HG02884 (cell line): ENCODE measurements at regions not wholly inside any gene's neighbourhood (a gene's known extent, or its start where the extent isn't known, plus 50 kb on each side); places are given as distances from the start of the nearest gene placed in this dataset.

Experiments
- ATAC-seq: cut with Tn5 transposase; IDR thresholded peaks from one replicate; pipeline ENCODE4 v1.9.1; 2021; ENCODE audit warnings: mild to moderate bottlenecking, moderate library complexity; ENCODE audit not compliant: unreplicated experiment

DNA sequence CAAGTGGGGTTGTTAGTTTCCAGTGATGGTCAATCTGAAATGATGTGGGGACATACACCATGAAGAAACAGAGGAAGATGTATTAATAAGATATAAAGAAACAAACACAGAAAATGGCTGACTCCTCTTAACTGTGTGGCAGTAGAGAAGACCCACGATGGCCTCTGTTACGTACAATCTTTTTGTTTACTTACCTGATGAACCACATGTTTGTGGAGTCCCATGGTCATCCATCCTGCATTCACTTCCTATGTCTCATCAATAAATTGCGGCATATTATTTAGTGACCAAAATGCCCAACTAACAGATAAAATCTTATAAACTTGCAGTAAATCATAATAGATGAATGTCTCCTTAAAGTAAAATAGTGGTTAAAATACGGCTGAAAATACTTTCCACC lies 740.1 kb upstream of the LINC00305 start:
- ATAC-seq: no peak

DNA sequence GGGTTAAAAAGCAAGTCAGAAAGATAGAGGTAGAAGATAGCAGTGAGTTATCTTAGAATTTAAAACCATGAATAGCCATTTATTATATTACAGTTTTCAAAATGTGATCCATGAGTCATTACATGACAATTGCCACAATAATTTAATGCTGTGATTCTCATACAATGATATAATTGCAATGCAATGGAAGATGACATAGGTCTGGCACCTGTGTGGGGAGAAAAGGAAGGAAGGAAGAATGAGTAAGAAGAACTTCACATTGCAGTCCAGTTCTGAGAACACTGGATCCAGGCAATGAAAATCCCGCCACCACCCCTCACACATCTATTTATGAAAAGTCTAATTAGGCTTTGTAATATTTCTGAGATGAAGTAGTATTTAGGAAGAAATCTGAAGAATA lies 738.1 kb upstream of the LINC00305 start:
- ATAC-seq: no peak

DNA sequence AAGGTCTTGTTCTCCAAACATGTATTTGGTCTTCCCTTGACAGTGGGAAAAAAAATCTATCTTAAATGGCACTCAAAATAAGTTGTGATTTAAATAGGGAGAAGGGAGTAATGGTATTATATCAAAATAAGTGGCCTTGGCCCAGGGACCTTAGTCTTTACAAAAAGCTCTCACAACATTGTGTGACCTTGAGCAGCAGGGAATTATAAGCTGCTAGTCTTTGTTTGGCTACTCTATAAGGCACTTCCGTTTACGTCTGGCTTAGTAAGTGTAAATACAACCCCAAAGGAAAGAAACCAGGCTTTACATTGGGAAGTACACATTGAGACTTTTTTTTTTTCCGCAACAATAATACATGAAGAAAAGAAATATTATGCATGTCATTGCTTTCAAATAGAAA lies 734.0 kb upstream of the LINC00305 start:
- no peak for ATAC-seq

DNA sequence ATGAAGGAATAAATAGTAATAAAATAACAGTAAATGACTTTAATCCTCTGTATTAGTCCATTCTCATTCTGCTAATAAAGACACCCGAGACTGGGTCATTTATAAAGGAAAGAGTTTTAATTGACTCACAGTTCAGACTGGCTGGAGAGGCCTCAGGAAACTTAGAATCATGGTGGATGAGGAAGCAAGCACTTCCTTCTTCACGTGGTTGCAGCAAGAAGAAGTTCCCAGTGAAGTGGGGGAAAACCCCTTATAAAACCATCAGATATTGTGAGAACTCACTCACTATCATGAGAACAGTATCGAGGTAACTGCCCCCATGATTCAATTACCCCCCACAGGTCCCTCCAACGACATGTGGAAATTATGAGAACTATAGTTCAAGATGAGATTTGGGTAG lies 727.9 kb upstream of the LINC00305 start:
- ATAC-seq: no peak

DNA sequence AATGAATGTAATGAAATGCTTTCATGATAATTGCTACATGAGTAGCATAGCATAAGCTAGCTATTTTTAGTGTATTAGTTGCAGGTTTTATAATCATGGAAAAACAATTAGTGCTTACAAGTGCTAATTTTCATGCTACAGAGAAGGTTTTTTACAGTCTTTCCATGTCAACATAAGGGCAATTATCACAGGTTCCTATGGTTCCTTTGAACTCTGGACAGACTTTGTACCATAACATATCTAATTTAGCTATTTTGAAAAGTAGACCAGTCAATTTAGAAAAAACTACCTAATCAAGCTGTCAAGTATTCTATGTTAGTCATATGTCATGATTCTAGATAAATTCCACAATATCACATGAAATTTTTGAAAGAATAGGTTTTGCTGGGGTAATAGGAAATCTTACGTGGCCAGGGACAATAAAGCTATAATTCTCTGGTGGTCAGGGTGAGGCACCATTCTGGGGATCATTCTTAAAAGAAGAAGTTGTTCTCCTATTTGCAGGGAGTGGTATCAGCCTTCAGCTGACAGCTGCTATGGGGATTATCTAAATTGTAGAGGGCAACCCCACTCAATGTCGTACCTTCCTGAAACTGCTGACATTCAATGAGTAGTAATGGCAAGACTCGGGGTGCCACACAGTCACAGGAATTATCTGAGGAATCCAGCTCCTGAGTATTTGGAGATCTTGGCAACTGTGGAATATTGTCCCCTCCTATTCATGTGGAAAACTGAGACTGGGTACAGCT lies 724.0 kb upstream of the LINC00305 start:
- ATAC-seq: no peak

DNA sequence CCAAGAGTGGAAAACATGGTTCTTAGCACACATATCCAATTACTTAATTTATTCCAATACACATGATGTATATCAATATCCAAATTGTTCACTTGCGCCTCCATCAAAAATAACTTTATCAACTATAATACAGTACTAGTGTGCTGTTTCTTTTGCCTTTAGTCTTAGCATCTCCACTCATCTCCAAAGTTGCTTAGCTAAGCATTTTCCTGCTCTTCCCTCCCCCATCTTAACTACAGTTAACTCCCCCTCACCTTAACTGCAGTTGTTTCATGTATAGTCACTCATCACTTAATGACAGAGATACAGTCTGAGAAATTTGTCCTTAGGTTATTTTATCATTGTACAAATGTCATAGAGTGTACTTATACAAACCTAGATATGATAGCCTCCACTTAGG lies 705.2 kb upstream of the LINC00305 start:
- ATAC-seq: no peak

DNA sequence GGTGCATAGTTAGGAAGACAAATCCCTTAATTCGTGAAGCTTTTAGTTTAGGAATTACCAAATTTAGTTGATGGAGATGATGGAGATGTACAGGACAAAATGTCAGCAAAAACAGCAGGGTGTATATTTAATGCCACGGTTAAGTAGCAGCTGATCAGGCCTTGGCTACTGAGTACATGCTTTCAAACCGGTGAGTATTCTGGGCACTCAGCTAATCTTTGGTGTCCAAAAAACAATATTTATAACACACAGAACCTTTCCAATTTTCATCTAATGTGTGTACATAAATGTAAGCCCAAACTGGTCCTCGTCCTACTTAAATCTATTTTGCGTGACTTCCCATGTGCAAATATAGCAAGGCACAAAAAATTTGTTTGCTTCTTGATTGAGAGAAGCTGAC lies 703.4 kb upstream of the LINC00305 start:
- no peak for ATAC-seq

DNA sequence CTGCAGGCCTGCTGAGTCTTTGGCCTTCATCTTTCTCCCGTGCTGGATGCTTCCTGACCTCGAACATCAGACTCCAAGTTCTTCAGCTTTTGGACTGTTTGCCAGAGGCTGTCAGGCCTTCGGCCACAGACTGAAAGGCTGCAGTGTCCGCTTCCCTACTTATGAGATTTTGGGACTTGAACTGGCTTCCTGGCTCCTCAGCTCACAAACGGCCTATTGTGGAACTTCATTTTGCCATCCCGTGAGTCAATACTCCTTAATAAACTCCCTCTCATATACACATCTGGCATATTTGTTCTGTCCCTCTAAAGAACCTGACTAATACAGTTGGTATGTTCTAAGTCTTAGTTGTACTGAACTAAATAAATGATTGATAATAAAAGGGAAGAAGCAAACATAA lies 702.8 kb upstream of the LINC00305 start:
- ATAC-seq: no peak

DNA sequence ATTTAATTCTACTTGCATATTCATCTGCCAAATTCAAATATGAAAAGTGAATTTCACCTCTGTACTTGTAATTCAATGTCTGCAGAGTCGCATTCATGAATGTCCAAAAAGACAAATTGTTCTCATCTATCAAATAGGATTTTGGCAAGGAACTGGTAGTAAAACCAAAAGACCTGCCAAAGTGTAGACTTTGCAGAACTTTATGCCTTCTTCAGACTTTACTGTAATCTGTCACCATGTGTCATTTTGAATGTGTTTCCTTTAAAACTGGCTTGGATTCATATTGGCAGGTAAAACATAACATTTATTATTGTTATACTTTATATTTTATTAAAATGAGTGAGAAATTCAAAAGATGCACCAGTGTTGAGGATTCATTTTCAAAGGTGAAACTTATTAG lies 701.9 kb upstream of the LINC00305 start:
- ATAC-seq: no peak

DNA sequence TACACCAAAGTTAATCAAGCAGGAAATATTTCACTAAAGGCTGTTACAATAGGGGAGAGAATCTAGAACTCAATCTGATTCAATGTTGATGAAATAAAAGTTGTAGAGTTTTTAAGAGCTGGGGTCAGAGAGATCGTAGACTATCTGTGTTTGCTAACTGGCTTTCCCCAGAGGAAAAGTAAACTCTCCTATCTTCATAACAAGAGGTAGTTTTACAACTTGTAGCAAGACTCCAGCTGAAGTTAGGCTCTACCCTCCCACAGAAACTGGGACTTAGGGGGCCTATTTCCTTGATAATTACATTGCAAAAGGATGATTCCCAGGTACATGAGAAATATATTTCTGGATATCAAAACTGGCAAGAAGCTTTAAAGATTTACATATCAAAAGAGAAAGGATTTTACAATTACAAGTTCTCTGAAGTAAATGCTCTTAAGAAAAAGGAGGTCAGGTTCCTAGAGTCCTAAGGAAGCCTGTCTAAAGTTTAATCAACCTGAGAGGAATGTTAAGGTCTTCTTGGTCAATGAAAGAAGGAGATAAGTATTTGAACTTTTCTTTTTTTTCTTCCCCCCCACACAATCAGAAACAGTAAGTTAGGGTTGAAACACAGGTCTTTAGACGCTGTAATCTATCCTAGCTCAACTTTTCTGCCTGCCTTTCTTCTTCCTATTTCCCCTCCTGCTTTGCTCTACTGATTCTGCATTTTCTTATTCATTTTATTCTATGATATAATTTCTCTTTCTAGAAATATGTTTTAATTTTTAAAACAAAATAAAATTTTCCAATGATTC lies 692.2 kb upstream of the LINC00305 start:
- ATAC-seq: no peak

DNA sequence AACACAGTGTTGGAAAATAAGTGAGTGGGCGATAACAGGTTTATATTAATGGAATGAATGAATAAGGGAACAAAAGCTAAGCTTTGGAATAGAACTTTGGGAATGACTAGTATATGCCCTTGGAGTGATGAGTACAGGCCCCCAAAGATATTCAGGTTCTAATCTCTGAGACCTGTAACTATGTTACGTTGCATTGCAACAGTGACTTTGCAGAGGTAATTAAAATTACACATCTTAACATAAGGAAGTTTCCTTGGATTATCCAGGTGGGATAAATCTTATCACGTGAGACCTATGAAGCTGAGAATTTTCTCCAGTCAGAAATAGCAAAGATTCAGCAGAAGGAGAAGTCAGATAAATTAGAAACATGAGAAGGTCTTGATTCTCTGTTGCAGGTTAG lies 661.5 kb upstream of the LINC00305 start:
- ATAC-seq: no peak

DNA sequence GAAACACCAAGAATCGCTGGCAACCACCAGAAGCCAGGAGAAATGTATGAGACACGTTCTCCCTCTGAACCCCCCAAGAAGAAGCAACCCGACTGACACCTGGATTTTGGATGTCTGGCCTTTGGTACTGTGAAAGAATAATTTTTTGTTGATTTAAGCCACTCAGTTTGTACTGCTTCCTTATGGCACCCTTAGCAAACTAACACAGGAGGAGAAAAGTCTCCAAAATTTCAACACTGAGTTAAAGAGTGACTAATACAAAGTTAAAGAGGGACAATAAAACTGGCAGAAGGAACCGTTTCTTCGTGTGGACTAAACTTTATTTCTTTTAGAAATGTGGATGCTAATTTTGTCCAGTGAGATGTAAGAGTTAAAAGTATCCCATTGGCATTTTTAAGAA lies 660.9 kb upstream of the LINC00305 start:
- ATAC-seq: no peak

DNA sequence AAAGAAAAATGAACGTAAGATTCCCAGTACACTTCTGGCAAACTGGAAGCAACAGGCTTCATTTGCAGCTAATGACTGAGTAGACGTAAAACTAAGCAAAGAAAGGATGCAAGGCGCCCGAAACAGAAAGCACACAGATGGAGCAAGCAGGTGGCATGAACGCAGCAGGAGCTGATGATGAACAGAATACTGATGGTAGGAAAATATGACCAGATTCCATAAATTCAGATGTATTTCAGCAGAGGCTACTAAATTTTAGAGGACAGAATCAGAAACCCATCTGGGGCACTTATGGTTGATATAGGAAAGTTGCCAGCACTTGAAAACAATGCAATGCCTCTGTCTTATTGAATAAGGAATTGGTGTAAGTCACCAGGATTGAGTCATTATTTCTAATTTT lies 658.7 kb upstream of the LINC00305 start:
- no peak for ATAC-seq

DNA sequence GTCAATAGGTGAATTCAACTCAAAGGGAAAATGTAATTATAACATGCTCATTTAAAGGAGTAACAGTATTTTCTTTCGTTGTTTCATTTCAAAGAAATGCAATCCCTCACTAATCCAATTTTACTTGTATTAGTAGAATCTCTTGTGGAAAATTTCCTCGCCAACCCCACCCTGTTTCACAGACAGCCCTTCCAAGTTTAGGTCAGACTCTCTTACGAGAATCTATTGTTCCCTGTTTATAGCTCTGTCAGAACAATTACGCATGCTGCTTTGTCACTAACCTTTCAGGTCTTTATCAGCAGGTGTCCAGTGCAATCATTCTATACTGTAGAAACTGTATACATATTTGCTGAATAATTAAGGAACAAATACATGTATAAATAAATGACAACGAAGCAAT lies 657.8 kb upstream of the LINC00305 start:
- ATAC-seq: no peak

DNA sequence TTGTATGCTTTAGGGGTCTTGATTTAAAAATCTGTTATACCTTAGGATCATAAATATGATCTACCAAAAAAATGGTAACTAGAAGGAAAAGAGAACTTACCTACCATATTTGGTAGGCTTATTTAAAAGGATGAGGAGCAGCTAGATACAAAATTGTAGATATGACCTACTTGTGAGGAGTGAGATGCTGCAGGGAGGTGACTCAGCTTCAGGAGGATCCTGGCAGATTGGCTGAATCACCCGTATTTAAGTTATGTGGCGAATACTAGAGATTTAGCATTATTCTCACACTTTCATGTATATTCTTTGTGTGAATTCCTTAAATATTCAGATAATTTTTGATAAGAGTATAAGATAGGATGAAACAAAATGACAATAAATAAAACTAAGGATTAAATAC lies 657.3 kb upstream of the LINC00305 start:
- no peak for ATAC-seq

DNA sequence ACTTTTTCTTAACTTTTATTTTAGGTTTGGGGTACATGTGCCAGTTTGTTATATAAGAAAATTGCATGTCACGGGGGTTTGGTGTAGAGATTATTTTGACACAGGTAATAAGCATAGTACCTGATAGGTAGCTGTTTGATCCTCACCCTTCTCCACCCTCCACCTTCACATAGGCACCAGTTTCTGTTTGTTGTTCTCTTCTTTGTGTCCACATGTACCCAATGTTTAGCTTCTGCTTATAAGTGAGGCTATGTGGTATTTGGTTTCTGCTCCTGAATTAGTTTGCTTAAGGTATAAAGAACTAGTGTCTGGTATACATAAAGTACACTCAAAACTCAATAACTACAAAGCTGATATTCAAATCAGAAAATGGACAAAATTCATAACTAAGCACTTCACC lies 654.6 kb upstream of the LINC00305 start:
- no peak for ATAC-seq

DNA sequence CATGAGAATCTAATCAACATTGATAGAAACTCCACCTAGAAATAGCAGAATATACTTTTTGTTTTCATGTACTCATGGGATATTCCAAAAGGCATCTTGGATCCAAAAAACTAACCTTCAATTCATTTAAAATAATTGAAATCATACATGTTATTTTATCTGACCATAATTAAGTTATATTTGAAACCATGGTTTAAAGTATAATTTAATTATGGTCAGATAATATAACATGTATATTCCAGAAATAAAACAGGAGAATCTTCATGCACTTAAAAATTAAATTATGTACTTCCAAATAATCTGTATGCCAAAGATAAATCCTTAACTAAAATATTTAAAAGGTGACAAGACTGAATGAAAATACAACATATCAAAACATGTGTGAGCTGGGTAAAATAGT lies 651.3 kb upstream of the LINC00305 start:
- no peak for ATAC-seq

DNA sequence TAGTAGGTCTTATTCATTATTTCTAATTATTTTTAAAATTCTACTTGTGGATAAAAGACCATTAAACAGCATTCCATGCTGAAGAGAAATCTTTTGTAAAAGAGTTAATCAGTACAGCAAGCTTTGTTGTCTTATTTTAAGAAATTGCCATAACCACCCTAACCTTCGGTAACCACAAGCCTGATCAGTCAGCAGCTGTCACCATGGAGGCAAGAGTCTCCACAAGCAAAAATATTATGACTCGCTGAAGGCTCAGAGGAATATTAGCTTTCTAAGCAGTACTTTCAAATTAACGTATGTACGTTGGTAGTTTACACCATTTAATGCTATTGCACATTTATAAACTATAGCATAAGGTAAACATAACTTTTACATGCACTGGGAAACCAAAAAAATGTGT lies 650.5 kb upstream of the LINC00305 start:
- no peak for ATAC-seq

DNA sequence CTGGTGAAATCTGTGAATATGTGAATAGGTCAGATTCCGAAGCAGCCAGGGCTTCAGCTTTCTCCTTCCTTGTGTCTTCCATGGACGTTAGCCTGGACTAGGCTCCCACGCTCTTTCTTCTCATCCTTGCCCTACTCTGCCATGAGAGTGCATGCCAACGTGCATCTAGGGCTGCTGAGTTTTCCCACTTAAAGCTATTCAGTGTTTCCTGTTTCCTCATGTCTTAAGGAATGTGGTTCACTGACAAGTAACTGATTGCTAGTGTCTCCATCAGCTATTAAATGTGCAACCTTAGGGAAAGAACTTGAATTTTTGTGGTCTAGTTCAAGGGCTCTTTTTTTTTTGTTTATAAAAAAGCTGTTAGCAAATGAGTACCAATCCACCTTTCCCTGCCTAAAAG lies 642.3 kb upstream of the LINC00305 start:
- no peak for ATAC-seq

DNA sequence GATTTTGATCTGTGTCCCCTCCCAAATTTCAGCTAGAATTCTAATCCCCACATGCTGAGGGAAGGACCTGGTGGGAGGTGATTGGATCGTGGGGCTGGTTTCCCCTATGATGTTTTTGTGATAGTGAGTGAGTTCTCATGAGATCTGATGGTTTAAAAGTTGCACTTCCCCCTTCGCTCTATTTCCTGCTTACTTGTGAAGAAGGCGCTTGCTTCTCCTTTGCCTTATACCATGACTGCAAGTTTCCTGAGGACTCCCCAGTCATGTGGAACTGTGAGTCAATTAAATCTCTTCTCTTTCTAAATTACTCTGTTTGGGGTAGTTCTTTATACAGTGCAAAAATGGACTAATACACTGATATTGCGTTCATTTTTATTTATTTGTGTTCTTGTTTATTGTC lies 636.8 kb upstream of the LINC00305 start:
- no peak for ATAC-seq

DNA sequence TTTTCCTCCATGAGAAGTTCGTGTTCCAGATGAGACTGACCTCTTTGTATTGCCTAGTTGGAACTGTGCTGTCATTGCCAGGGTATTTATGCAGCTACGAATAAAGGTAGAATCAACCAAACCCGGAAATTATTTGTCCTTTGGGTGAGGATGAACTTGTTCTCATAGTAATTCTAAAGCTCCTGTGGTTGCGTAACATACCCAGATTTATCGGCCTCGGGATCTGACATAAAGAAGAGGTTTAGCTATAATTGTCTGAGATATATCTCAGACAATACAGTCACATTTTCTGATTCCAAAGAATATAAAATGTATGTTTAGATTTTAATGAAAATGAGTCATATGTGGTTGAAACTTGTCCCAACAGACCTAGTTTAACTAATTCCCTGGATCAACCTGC lies 628.7 kb upstream of the LINC00305 start:
- ATAC-seq: no peak

DNA sequence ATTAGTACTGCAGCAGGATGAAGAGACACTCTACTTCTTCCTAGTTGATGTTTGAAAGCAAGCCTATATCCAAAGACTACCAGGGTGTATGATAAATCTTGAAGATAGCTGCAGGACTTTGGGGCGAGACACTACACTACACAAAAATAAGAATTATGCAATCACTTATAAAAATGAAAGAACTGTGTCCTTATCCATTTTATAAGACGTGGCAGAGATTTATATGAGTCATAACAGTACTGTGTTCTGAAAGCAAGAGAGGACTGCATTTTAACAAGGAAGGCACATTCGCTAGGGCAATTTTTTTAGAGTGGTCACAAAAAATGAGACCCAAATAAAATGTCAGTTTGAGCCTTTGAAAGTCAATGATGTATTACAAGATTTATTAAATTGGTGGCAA lies 617.0 kb upstream of the LINC00305 start:
- ATAC-seq: no peak

DNA sequence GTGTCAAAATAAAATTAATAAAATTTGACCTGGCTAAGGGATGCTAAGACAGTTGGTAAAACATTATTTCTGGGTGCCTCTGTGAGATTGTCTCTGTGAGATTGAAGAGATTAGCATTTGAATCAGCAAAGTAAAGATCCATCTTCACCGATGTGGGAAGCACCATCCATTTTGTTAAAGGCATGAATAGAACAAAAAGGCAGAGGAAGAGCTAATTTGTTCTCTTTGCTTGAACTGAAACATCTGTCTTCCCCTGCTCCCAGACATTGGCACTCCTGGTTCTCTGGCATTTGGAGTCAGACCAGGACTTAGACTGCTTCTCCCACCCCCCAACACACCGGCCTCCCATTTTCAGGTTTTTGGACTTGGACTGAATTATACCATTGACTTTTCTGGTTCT lies 603.8 kb upstream of the LINC00305 start:
- no peak for ATAC-seq
